H9 (cell line): ENCODE measurements at regions not wholly inside any gene's neighbourhood (a gene's known extent, or its start where the extent isn't known, plus 50 kb on each side); places are given as distances from the start of the nearest gene placed in this dataset.

Experiments used
- DNase-seq: peaks from one replicate; pipeline ENCODE4 v3.0.0-alpha.2; 2017
- H2AFZ ChIP-seq: one replicate; pipeline ENCODE4 v1.6.1; 2013; ENCODE audit warnings: mild to moderate bottlenecking, low read length, control low read depth, moderate library complexity
- H2AK5ac ChIP-seq: 2 replicates; pipeline ENCODE4 v1.6.1; 2013; ENCODE audit warnings: low read length, control low read depth, mixed read lengths; ENCODE audit not compliant: insufficient read length
- H2BK120ac ChIP-seq: one replicate; pipeline ENCODE4 v1.6.1; 2013; ENCODE audit warnings: low read depth, mild to moderate bottlenecking, low read length, control low read depth, inconsistent platforms; ENCODE audit not compliant: poor library complexity, severe bottlenecking
- H2BK12ac ChIP-seq: 2 replicates; pipeline ENCODE4 v1.6.1; 2013; ENCODE audit warnings: low read length, control low read depth, mixed read lengths, low read depth; ENCODE audit not compliant: insufficient read length
- H2BK15ac ChIP-seq: 2 replicates; pipeline ENCODE4 v1.6.1; 2013; ENCODE audit warnings: low read depth, low read length, control low read depth
- H2BK20ac ChIP-seq: one replicate; pipeline ENCODE4 v1.6.1; 2013; ENCODE audit warnings: low read depth, mild to moderate bottlenecking, low read length, control low read depth, inconsistent platforms; ENCODE audit not compliant: poor library complexity, severe bottlenecking
- H2BK5ac ChIP-seq: 2 replicates; pipeline ENCODE4 v1.6.1; 2013; ENCODE audit warnings: low read length, control low read depth, mixed read lengths; ENCODE audit not compliant: insufficient read length
- H3K14ac ChIP-seq: 2 replicates; pipeline ENCODE4 v1.6.1; 2013; ENCODE audit warnings: low read length, control low read depth; ENCODE audit not compliant: insufficient read depth
- H3K18ac ChIP-seq: 2 replicates; pipeline ENCODE4 v1.6.1; 2013; ENCODE audit warnings: low read depth, mild to moderate bottlenecking, mixed read lengths, low read length, control low read depth; ENCODE audit not compliant: insufficient read length
- H3K23ac ChIP-seq: 2 replicates; pipeline ENCODE4 v1.6.1; 2013; ENCODE audit warnings: low read length, control low read depth, mixed read lengths, low read depth; ENCODE audit not compliant: insufficient read length
- H3K23me2 ChIP-seq: 2 replicates; pipeline ENCODE4 v1.6.1; 2013; ENCODE audit warnings: low read depth, mild to moderate bottlenecking, mixed read lengths, low read length, control low read depth; ENCODE audit not compliant: insufficient read length, poor library complexity, severe bottlenecking
- H3K27ac ChIP-seq: 2 replicates; pipeline ENCODE4 v1.5.1; 2013; ENCODE audit warnings: low read length, control low read depth, mixed read lengths, low read depth; ENCODE audit not compliant: insufficient read length
- H3K27me3 ChIP-seq: 2 replicates; pipeline ENCODE4 v1.6.1; 2013; ENCODE audit warnings: low read length, control low read depth, inconsistent platforms; ENCODE audit not compliant: insufficient read depth
- H3K4ac ChIP-seq: 2 replicates; pipeline ENCODE4 v1.6.1; 2013; ENCODE audit warnings: low read depth, mild to moderate bottlenecking, control low read depth, inconsistent platforms, low read length, moderate library complexity
- H3K4me1 ChIP-seq: 2 replicates; pipeline ENCODE4 v1.6.1; 2013; ENCODE audit warnings: low read length, control low read depth, inconsistent platforms; ENCODE audit not compliant: insufficient read depth
- H3K4me2 ChIP-seq: 2 replicates; pipeline ENCODE4 v1.6.1; 2013; ENCODE audit warnings: low read length, control low read depth, mixed read lengths; ENCODE audit not compliant: insufficient read length, insufficient read depth
- H3K56ac ChIP-seq: 2 replicates; pipeline ENCODE4 v1.6.1; 2013; ENCODE audit warnings: low read depth, mild to moderate bottlenecking, mixed read lengths, low read length, control low read depth; ENCODE audit not compliant: insufficient read length
- H3K79me1 ChIP-seq: 2 replicates; pipeline ENCODE4 v1.6.1; 2013; ENCODE audit warnings: low read depth, mild to moderate bottlenecking, moderate library complexity, low read length, control low read depth, inconsistent platforms; ENCODE audit not compliant: insufficient read depth, poor library complexity, severe bottlenecking
- H3K79me2 ChIP-seq: 2 replicates; pipeline ENCODE4 v1.6.1; 2013; ENCODE audit warnings: low read length, control low read depth, inconsistent platforms; ENCODE audit not compliant: insufficient read depth
- H3K9ac ChIP-seq: 2 replicates; pipeline ENCODE4 v1.6.1; 2013; ENCODE audit warnings: low read length, control low read depth, mixed read lengths; ENCODE audit not compliant: insufficient read length; ENCODE audit errors: extremely low read depth
- H3K9me3 ChIP-seq: one replicate; pipeline ENCODE4 v1.6.1; 2013; ENCODE audit warnings: low read depth, low read length, inconsistent platforms; ENCODE audit not compliant: control insufficient read depth
- H3T11ph ChIP-seq: one replicate; pipeline ENCODE4 v1.6.1; 2013; ENCODE audit warnings: mild to moderate bottlenecking, low read length, control low read depth, inconsistent platforms
- H4K20me1 ChIP-seq: one replicate; pipeline ENCODE4 v1.6.1; 2013; ENCODE audit not compliant: control insufficient read depth, insufficient read length, insufficient read depth
- H4K5ac ChIP-seq: 2 replicates; pipeline ENCODE4 v1.6.1; 2013; ENCODE audit warnings: low read depth, mild to moderate bottlenecking, mixed read lengths, low read length, control low read depth; ENCODE audit not compliant: insufficient read length
- H4K8ac ChIP-seq: replicated peaks from 2 replicates; pipeline ENCODE4 v1.6.1; 2013; ENCODE audit warnings: low read length, control low read depth, mixed read lengths, low read depth; ENCODE audit not compliant: insufficient read length
- H4K91ac ChIP-seq: 2 replicates; pipeline ENCODE4 v1.6.1; 2013; ENCODE audit warnings: low read depth, mild to moderate bottlenecking, moderate library complexity, mixed read lengths, low read length, control low read depth; ENCODE audit not compliant: insufficient read length
- H3K27ac Mint-ChIP-seq, 3 experiments: 2 replicates in 2 of 3; 3 replicates in 1 of 3; pipeline ENCODE4 v1.8.0; 2020 to 2021; ENCODE audit warnings: mixed read lengths in 3 of 3, mild to moderate bottlenecking in 1 of 3, moderate library complexity in 1 of 3
- H3K27me3 Mint-ChIP-seq: 2 replicates; pipeline ENCODE4 v1.8.0; 2021; ENCODE audit warnings: low read depth, mild to moderate bottlenecking, moderate library complexity, mixed read lengths
- H3K36me3 Mint-ChIP-seq, 3 experiments: 2 replicates in 2 of 3; 3 replicates in 1 of 3; pipeline ENCODE4 v1.8.0; 2020 to 2021; ENCODE audit warnings: low read depth in 3 of 3, mixed read lengths in 3 of 3; ENCODE audit not compliant: insufficient read depth in 1 of 3
- H3K4me1 Mint-ChIP-seq, 2 experiments: 2 replicates each; pipeline ENCODE4 v1.8.0; 2020; ENCODE audit warnings: mixed read lengths in 2 of 2
- H3K4me3 Mint-ChIP-seq, 2 experiments: 2 replicates in 1 of 2; 3 replicates in 1 of 2; pipeline ENCODE4 v1.8.0; 2020 to 2021; ENCODE audit warnings: mild to moderate bottlenecking in 2 of 2, mixed read lengths in 2 of 2, moderate library complexity in 1 of 2
- H3K9me3 Mint-ChIP-seq, 2 experiments: 2 replicates in 1 of 2; 3 replicates in 1 of 2; pipeline ENCODE4 v1.8.0; 2020; ENCODE audit warnings: mild to moderate bottlenecking in 2 of 2, mixed read lengths in 2 of 2, moderate library complexity in 1 of 2
- whole genome bisulfite sequencing: extraction: QIAGEN DNeasy Blood & Tissue Kit; methylation state at CpG from one replicate; pipeline ENCODE4 v1.1.7; 2013; ENCODE audit warnings: missing lambda C conversion rate, low lambda C conversion rate, mixed read lengths; ENCODE audit not compliant: insufficient read length; ENCODE audit errors: extremely low coverage; 5-methylcytosine and 5-hydroxymethylcytosine counted together
- TF ChIP-seq, protein P1 (sequence below): fragments of 200-600 bp; sonication (generic); conservative IDR thresholded peaks from 3 replicates; pipeline ENCODE4 v1.8.0; 2021; ENCODE audit warnings: antibody characterized with exemption, mild to moderate bottlenecking

DNA sequence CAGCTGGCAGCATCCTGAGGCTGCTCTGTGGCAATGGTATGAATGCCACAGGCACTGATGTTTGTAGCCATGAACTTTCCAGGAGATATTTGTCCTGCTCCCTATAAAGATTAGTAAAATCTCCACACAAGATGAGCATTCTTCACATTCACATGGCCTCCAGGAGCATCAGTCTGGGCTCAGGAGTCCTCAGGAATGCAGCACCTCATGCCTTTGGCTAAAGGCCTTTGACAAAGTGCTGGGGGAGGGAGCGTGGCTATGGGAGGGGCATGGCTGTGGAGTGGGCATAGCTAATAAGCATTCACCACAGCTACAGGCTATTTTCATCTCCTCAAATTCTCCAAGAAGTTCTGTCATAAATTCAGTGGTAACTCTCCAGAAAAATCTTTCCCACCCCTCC is 90.5 kb upstream of the LY86 start:
- H3K36me3 Mint-ChIP-seq = no peaks in the 10 kb centered on the region
- H3K9me3 Mint-ChIP-seq = no peaks in the 10 kb centered on the region
- Histone ChIP-seq H2BK12ac (no peak overlapping the region), H4K20me1 (no peaks in the 10 kb centered on the region), H3K4me2 (no peak overlapping the region), H3K9me3 (no peaks in the 10 kb centered on the region), H3K18ac (no peak overlapping the region), H2BK20ac (no peak overlapping the region), H4K5ac (no peak overlapping the region), H2BK15ac (no peak overlapping the region), H3K79me1 (no peaks in the 10 kb centered on the region), H3K27me3 (no peaks in the 10 kb centered on the region), H3K56ac (no peak overlapping the region), H3K4me1 (no peaks in the 10 kb centered on the region), H3K14ac (no peak overlapping the region), H3K27ac (no peak overlapping the region), H4K8ac (no peak overlapping the region), H4K91ac (no peak overlapping the region), H3K4ac (no peak overlapping the region), H3K23ac (no peak overlapping the region), H2AFZ (no peak overlapping the region), H2BK120ac (no peak overlapping the region), H3K9ac (no peak overlapping the region), H3K23me2 (no peaks in the 10 kb centered on the region), H2AK5ac (no peak overlapping the region), H2BK5ac (no peak overlapping the region), H3K79me2 (no peaks in the 10 kb centered on the region), H3T11ph (no peak overlapping the region)
- WGBS = no CpG with 5 or more reads among the region's 1 CpG
- H3K27me3 Mint-ChIP-seq = no peaks in the 10 kb centered on the region; the same call in 1 of the 2 replicates
- H3K4me3 Mint-ChIP-seq = no peak overlapping the region
- TF ChIP-seq, protein P1, sequence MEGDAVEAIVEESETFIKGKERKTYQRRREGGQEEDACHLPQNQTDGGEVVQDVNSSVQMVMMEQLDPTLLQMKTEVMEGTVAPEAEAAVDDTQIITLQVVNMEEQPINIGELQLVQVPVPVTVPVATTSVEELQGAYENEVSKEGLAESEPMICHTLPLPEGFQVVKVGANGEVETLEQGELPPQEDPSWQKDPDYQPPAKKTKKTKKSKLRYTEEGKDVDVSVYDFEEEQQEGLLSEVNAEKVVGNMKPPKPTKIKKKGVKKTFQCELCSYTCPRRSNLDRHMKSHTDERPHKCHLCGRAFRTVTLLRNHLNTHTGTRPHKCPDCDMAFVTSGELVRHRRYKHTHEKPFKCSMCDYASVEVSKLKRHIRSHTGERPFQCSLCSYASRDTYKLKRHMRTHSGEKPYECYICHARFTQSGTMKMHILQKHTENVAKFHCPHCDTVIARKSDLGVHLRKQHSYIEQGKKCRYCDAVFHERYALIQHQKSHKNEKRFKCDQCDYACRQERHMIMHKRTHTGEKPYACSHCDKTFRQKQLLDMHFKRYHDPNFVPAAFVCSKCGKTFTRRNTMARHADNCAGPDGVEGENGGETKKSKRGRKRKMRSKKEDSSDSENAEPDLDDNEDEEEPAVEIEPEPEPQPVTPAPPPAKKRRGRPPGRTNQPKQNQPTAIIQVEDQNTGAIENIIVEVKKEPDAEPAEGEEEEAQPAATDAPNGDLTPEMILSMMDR = no peak
- DNase-seq = no peak
- no peak overlapping the region for H3K27ac Mint-ChIP-seq
- H3K4me1 Mint-ChIP-seq = no peaks in the 10 kb centered on the region
